ENCODE measurements at regions not wholly inside any gene's neighbourhood (a gene's known extent, or its start where the extent isn't known, plus 50 kb on each side); places are given as distances from the start of the nearest gene placed in this dataset.

- DNase-seq = no peak
- Mint-ChIP-seq H3K27ac (no peak overlapping the region), H3K4me1 (no peaks in the 10 kb centered on the region), H3K27me3 (peaks cover 22% of the 10 kb centered on the region), H3K9me3 (ENCODE audit: low read depth) (no peaks in the 10 kb centered on the region), H3K4me3 (no peak overlapping the region), H3K36me3 (ENCODE audit: low read depth) (no peaks in the 10 kb centered on the region)
- no peak for ATAC-seq
- intact Hi-C loops (cut with DNase I, micrococcal nuclease) = no loop called here
- POLR2A ChIA-PET = no interaction called here
- CTCF ChIA-PET = interaction anchor here (1.0 to 1.5 kb wide), 2 partner anchors 16 to 21 kb away, joined by 3 read pairs; no protein-coding TSS in a partner anchor
Observed at GRCh38 chr11:45484326-45484883, 181.0 kb downstream of the CHST1 start.

- CTCF ChIA-PET = interaction anchor here (1.5 kb wide), 1 partner anchor 22 kb away, joined by 3 read pairs; no protein-coding TSS in a partner anchor
- intact Hi-C loops (cut with DNase I, micrococcal nuclease) = no loop called here
- POLR2A ChIA-PET = no interaction called here
Observed at GRCh38 chr11:45483416-45483815, 182.0 kb downstream of the CHST1 start.

GRCh38 chr11:45482331-45482730, 183.1 kb downstream of the CHST1 start:
- Mint-ChIP-seq H3K27ac (no peak overlapping the region), H3K4me3 (no peak overlapping the region), H3K27me3 (peaks cover 22% of the 10 kb centered on the region), H3K4me1 (no peaks in the 10 kb centered on the region), H3K9me3 (ENCODE audit: low read depth) (no peaks in the 10 kb centered on the region), H3K36me3 (ENCODE audit: low read depth) (no peaks in the 10 kb centered on the region)
- ATAC-seq = no peak
- POLR2A ChIA-PET = interaction anchor here (0.5 kb wide), 1 partner anchor 317 kb away, joined by 3 read pairs; no protein-coding TSS in a partner anchor
- DNase-seq = no peak
- intact Hi-C loops (cut with DNase I, micrococcal nuclease) = no loop called here
- CTCF ChIA-PET = interaction anchor here (0.6 kb wide), 1 partner anchor 25 kb away, joined by 3 read pairs; no protein-coding TSS in a partner anchor

More at GRCh38 chr11:45483416-45483815, 182.0 kb downstream of the CHST1 start:
- Mint-ChIP-seq H3K27ac (no peak overlapping the region), H3K4me3 (no peak overlapping the region), H3K9me3 (ENCODE audit: low read depth) (no peaks in the 10 kb centered on the region), H3K4me1 (no peaks in the 10 kb centered on the region), H3K27me3 (peaks cover 22% of the 10 kb centered on the region), H3K36me3 (ENCODE audit: low read depth) (no peaks in the 10 kb centered on the region)
- ATAC-seq (no peak), DNase-seq (no peak)

GRCh38 chr11:45481026-45481425, 184.4 kb downstream of the CHST1 start:
- ChIA-PET POLR2A (no interaction called here), CTCF (no interaction called here)
- ATAC-seq (no peak), DNase-seq (no peak)
- Mint-ChIP-seq H3K27ac (no peak overlapping the region), H3K4me3 (no peak overlapping the region), H3K9me3 (ENCODE audit: low read depth) (no peaks in the 10 kb centered on the region), H3K4me1 (no peaks in the 10 kb centered on the region), H3K36me3 (ENCODE audit: low read depth) (no peaks in the 10 kb centered on the region), H3K27me3 (peaks cover 22% of the 10 kb centered on the region)
- intact Hi-C loops (cut with DNase I, micrococcal nuclease) = no loop called here

- H3K4me1 Mint-ChIP-seq = no peaks in the 10 kb centered on the region
- DNase-seq (no peak), ATAC-seq (no peak)
- H3K27ac Mint-ChIP-seq = no peak overlapping the region
- peaks cover 8% of the 10 kb centered on the region for H3K27me3 Mint-ChIP-seq
- ChIA-PET POLR2A (no interaction called here), CTCF (no interaction called here)
- intact Hi-C loops (cut with DNase I, micrococcal nuclease) = no loop called here
- no peaks in the 10 kb centered on the region for H3K9me3 Mint-ChIP-seq (ENCODE audit: low read depth)
- H3K36me3 Mint-ChIP-seq (ENCODE audit: low read depth) = no peaks in the 10 kb centered on the region
- H3K4me3 Mint-ChIP-seq = no peak overlapping the region
Observed at GRCh38 chr11:45477588-45477987, 187.8 kb downstream of the CHST1 start.

GRCh38 chr11:45476126-45476525, 189.3 kb downstream of the CHST1 start:
- ChIA-PET POLR2A (no interaction called here), CTCF (interaction anchor here (0.6 kb wide), 1 partner anchor 359 kb away, joined by 3 read pairs; no protein-coding TSS in a partner anchor)
- intact Hi-C loops (cut with DNase I, micrococcal nuclease) = no loop called here
- DNase-seq = no peak
- no peaks in the 10 kb centered on the region for H3K4me1 Mint-ChIP-seq
- no peak for ATAC-seq
- H3K27me3 Mint-ChIP-seq = peaks cover 4% of the 10 kb centered on the region
- no peaks in the 10 kb centered on the region for H3K9me3 Mint-ChIP-seq (ENCODE audit: low read depth)
- H3K4me3 Mint-ChIP-seq = no peak overlapping the region
- H3K27ac Mint-ChIP-seq = no peak overlapping the region
- H3K36me3 Mint-ChIP-seq (ENCODE audit: low read depth) = no peaks in the 10 kb centered on the region

- Mint-ChIP-seq H3K4me1 (no peaks in the 10 kb centered on the region), H3K36me3 (ENCODE audit: low read depth) (no peaks in the 10 kb centered on the region), H3K9me3 (ENCODE audit: low read depth) (no peaks in the 10 kb centered on the region), H3K4me3 (no peak overlapping the region), H3K27me3 (no peaks in the 10 kb centered on the region), H3K27ac (no peak overlapping the region)
- DNase-seq (no peak), ATAC-seq (no peak)
- ChIA-PET POLR2A (no interaction called here), CTCF (interaction anchor here (0.5 to 0.6 kb wide), 2 partner anchors 179 to 866 kb away, joined by 3 read pairs; no protein-coding TSS in a partner anchor)
- intact Hi-C loops (cut with DNase I, micrococcal nuclease) = no loop called here
Observed at GRCh38 chr11:45475173-45475572, 189.0 kb upstream of the SYT13 start.

GRCh38 chr11:45473341-45473895, 187.3 kb upstream of the SYT13 start:
- H3K36me3 Mint-ChIP-seq (ENCODE audit: low read depth) = no peaks in the 10 kb centered on the region
- CTCF ChIA-PET = no interaction called here
- H3K4me3 Mint-ChIP-seq = no peak overlapping the region
- intact Hi-C loops (cut with DNase I, micrococcal nuclease) = no loop called here
- H3K27ac Mint-ChIP-seq = no peak overlapping the region
- POLR2A ChIA-PET = no interaction called here
- no peak for DNase-seq
- no peaks in the 10 kb centered on the region for H3K4me1 Mint-ChIP-seq
- no peak for ATAC-seq
- H3K27me3 Mint-ChIP-seq = no peaks in the 10 kb centered on the region
- no peaks in the 10 kb centered on the region for H3K9me3 Mint-ChIP-seq (ENCODE audit: low read depth)

- Mint-ChIP-seq H3K36me3 (ENCODE audit: low read depth) (no peaks in the 10 kb centered on the region), H3K4me3 (no peak overlapping the region), H3K9me3 (ENCODE audit: low read depth) (no peaks in the 10 kb centered on the region), H3K27me3 (no peaks in the 10 kb centered on the region), H3K4me1 (no peaks in the 10 kb centered on the region), H3K27ac (no peak overlapping the region)
- ATAC-seq = no peak
- intact Hi-C loops (cut with DNase I, micrococcal nuclease) = no loop called here
- CTCF ChIA-PET = no interaction called here
- POLR2A ChIA-PET = no interaction called here
- DNase-seq = no peak
Observed at GRCh38 chr11:45472716-45473317, 186.7 kb upstream of the SYT13 start.

GRCh38 chr11:45471266-45471665, 185.1 kb upstream of the SYT13 start:
- H3K4me3 Mint-ChIP-seq = no peak overlapping the region
- no peaks in the 10 kb centered on the region for H3K36me3 Mint-ChIP-seq (ENCODE audit: low read depth)
- no peaks in the 10 kb centered on the region for H3K9me3 Mint-ChIP-seq (ENCODE audit: low read depth)
- ATAC-seq = no peak
- H3K4me1 Mint-ChIP-seq = no peaks in the 10 kb centered on the region
- POLR2A ChIA-PET = no interaction called here
- no peaks in the 10 kb centered on the region for H3K27me3 Mint-ChIP-seq
- DNase-seq = no peak
- CTCF ChIA-PET = no interaction called here
- H3K27ac Mint-ChIP-seq = no peak overlapping the region
- intact Hi-C loops (cut with DNase I, micrococcal nuclease) = no loop called here

- intact Hi-C loops (cut with DNase I, micrococcal nuclease) = no loop called here
- H3K36me3 Mint-ChIP-seq (ENCODE audit: low read depth) = no peaks in the 10 kb centered on the region
- H3K27me3 Mint-ChIP-seq = no peaks in the 10 kb centered on the region
- no peak for ATAC-seq
- ChIA-PET CTCF (no interaction called here), POLR2A (no interaction called here)
- no peaks in the 10 kb centered on the region for H3K4me1 Mint-ChIP-seq
- H3K27ac Mint-ChIP-seq = no peak overlapping the region
- no peak for DNase-seq
- no peak overlapping the region for H3K4me3 Mint-ChIP-seq
- H3K9me3 Mint-ChIP-seq (ENCODE audit: low read depth) = no peaks in the 10 kb centered on the region
Observed at GRCh38 chr11:45470794-45471167, 184.6 kb upstream of the SYT13 start.

- no peak overlapping the region for H3K27ac Mint-ChIP-seq
- ChIA-PET CTCF (no interaction called here), POLR2A (no interaction called here)
- no peaks in the 10 kb centered on the region for H3K27me3 Mint-ChIP-seq
- no peaks in the 10 kb centered on the region for H3K4me1 Mint-ChIP-seq
- ATAC-seq = no peak
- no peaks in the 10 kb centered on the region for H3K9me3 Mint-ChIP-seq (ENCODE audit: low read depth)
- no peaks in the 10 kb centered on the region for H3K36me3 Mint-ChIP-seq (ENCODE audit: low read depth)
- H3K4me3 Mint-ChIP-seq = no peak overlapping the region
- DNase-seq = no peak
- intact Hi-C loops (cut with DNase I, micrococcal nuclease) = no loop called here
Observed at GRCh38 chr11:45470151-45470793, 184.1 kb upstream of the SYT13 start.
